HG02623 (cell line): ENCODE measurements at regions not wholly inside any gene's neighbourhood (a gene's known extent, or its start where the extent isn't known, plus 50 kb on each side); places are given as distances from the start of the nearest gene placed in this dataset.

Experiments used
- ATAC-seq: cut with Tn5 transposase; IDR thresholded peaks from one replicate; pipeline ENCODE4 v1.9.1; 2021; ENCODE audit warnings: moderate library complexity; ENCODE audit not compliant: unreplicated experiment

GRCh38 chr18:73653827-73654226 is 493.8 kb downstream of the FBXO15 start:
- no peak for ATAC-seq

- no peak for ATAC-seq
Observed at GRCh38 chr18:73653251-73653650, 494.4 kb downstream of the FBXO15 start.

GRCh38 chr18:73647391-73647790 is 500.2 kb downstream of the FBXO15 start:
- no peak for ATAC-seq

GRCh38 chr18:73646772-73647171 is 500.9 kb downstream of the FBXO15 start:
- ATAC-seq: no peak

GRCh38 chr18:73646196-73646595 is 501.4 kb downstream of the FBXO15 start:
- ATAC-seq: no peak

GRCh38 chr18:73645160-73645715 is 502.4 kb downstream of the FBXO15 start:
- no peak for ATAC-seq

GRCh38 chr18:73639788-73640187 is 507.8 kb downstream of the FBXO15 start:
- ATAC-seq: no peak

GRCh38 chr18:73638709-73639108 is 508.9 kb downstream of the FBXO15 start:
- no peak for ATAC-seq

GRCh38 chr18:73636355-73636754 is 511.3 kb downstream of the FBXO15 start:
- ATAC-seq: no peak

- ATAC-seq: no peak
Observed at GRCh38 chr18:73626859-73627258, 520.8 kb downstream of the FBXO15 start.

- no peak for ATAC-seq
Observed at GRCh38 chr18:73626221-73626620, 521.4 kb downstream of the FBXO15 start.

- no peak for ATAC-seq
Observed at GRCh38 chr18:73621091-73621490, 526.5 kb downstream of the FBXO15 start.

- ATAC-seq: no peak
Observed at GRCh38 chr18:73617981-73618380, 529.7 kb downstream of the FBXO15 start.

GRCh38 chr18:73615506-73615905 is 532.1 kb downstream of the FBXO15 start:
- ATAC-seq: no peak

- no peak for ATAC-seq
Observed at GRCh38 chr18:73614812-73615211, 532.8 kb downstream of the FBXO15 start.

- ATAC-seq: no peak
Observed at GRCh38 chr18:73613706-73614340, 533.8 kb downstream of the FBXO15 start.

- ATAC-seq: no peak
Observed at GRCh38 chr18:73597832-73598615, 549.6 kb downstream of the FBXO15 start.

GRCh38 chr18:73594749-73595148 is 552.9 kb downstream of the FBXO15 start:
- no peak for ATAC-seq

- ATAC-seq: no peak
Observed at GRCh38 chr18:73593207-73593606, 554.4 kb downstream of the FBXO15 start.

- ATAC-seq: no peak
Observed at GRCh38 chr18:73590950-73591349, 556.7 kb downstream of the FBXO15 start.

GRCh38 chr18:73579698-73580097 is 567.9 kb downstream of the FBXO15 start:
- no peak for ATAC-seq

- no peak for ATAC-seq
Observed at GRCh38 chr18:73577365-73577764, 570.3 kb downstream of the FBXO15 start.
